ENCODE measurements at regions not wholly inside any gene's neighbourhood (a gene's known extent, or its start where the extent isn't known, plus 50 kb on each side); places are given as distances from the start of the nearest gene placed in this dataset.

- no peak overlapping the region for H3K27ac ChIP-seq
- no peaks in the 10 kb centered on the region for H3K27me3 ChIP-seq (replicated peaks in 1 of 7)
- intact Hi-C loops (cut with DNase I; ENCODE audit: low total_unique reads): no loop called here
- 64 to 100% (median 84%) methylated on average over 1 of the region's 1 CpG for WGBS, 5 donors
- H3K9me3 ChIP-seq: no peaks in the 10 kb centered on the region
- TF ChIP-seq POLR2A (IDR thresholded peaks at IDR 0.05) (no peak), POLR2AphosphoS5 (IDR thresholded peaks at IDR 0.05) (no peak), CTCF (IDR thresholded peaks at IDR 0.05 in 8 of 11, conservative IDR thresholded peaks at IDR 0.05 in 3 of 11) (no peak)
- H3K4me1 ChIP-seq: no peaks in the 10 kb centered on the region
- no peak for DNase-seq
- H3K36me3 ChIP-seq: no peaks in the 10 kb centered on the region
- H3K4me3 ChIP-seq: no peak overlapping the region
Observed at GRCh38 chrX:122586831-122587230, 597.2 kb upstream of the GRIA3 start.

GRCh38 chrX:122591546-122591945 lies 592.5 kb upstream of the GRIA3 start:
- H3K27me3 ChIP-seq (replicated peaks in 1 of 7): no peaks in the 10 kb centered on the region
- TF ChIP-seq POLR2A (IDR thresholded peaks at IDR 0.05): no peak
- TF ChIP-seq CTCF (IDR thresholded peaks at IDR 0.05 in 8 of 11, conservative IDR thresholded peaks at IDR 0.05 in 3 of 11): no peak

DNA sequence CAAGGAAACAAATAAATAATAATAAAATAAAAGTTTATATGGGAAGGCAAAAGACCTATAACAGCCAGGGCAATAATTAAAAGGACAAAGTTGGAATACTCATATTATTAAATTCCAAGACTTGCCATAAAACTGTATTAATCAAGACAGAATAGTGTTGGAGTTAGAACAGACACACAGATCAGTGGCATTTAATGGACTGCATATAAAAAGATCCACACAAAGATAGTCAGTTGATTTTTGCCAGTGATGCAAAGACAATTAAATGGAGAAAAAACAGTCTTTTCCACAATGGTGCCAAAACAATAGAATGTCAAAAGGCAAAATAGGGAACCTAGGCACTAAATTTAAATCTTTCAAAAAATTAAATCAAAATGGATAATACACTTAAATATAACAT lies 587.1 kb upstream of the GRIA3 start:
- no peaks in the 10 kb centered on the region for H3K4me1 ChIP-seq
- no peak overlapping the region for H3K4me3 ChIP-seq
- H3K27ac ChIP-seq: no peak overlapping the region
- intact Hi-C loops (cut with DNase I; ENCODE audit: low total_unique reads): no loop called here
- TF ChIP-seq POLR2AphosphoS5 (IDR thresholded peaks at IDR 0.05) (no peak), CTCF (IDR thresholded peaks at IDR 0.05 in 8 of 11, conservative IDR thresholded peaks at IDR 0.05 in 3 of 11) (no peak), POLR2A (IDR thresholded peaks at IDR 0.05) (no peak)
- peaks cover 0 to 8% (median 0%) of the 10 kb centered on the region in 8 donors for H3K9me3 ChIP-seq
- DNase-seq: no peak
- H3K36me3 ChIP-seq: no peaks in the 10 kb centered on the region
- no peaks in the 10 kb centered on the region for H3K27me3 ChIP-seq (replicated peaks in 1 of 7)

More at GRCh38 chrX:122591546-122591945, 592.5 kb upstream of the GRIA3 start:
- Histone ChIP-seq H3K4me3 (no peak overlapping the region), H3K4me1 (no peaks in the 10 kb centered on the region), H3K27ac (no peak overlapping the region), H3K9me3 (no peaks in the 10 kb centered on the region), H3K36me3 (no peaks in the 10 kb centered on the region)
- intact Hi-C loops (cut with DNase I; ENCODE audit: low total_unique reads): no loop called here
- DNase-seq: no peak
- 48 to 70% (median 58%) methylated on average over 2 of the region's 2 CpGs for WGBS, 5 donors

DNA sequence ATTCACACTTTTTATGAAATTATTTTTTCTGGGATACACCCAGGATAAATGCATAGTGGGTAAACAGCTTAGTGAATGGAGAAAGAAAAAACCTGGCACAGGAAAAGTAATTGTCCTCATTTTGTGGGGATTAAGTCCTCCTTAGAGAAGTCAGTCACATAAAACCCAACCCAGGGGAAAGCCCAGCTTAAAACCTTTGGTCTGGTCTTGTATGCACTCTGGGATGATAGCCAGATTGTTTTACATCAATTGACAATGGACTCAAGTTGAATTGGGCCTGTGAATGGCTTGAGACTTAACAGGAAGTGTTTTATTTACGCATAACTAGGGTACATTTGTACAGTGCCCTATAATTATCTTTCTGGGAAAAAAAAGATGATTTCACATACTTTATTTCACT lies 561.3 kb upstream of the GRIA3 start:
- intact Hi-C loops (cut with DNase I; ENCODE audit: low total_unique reads): no loop called here
- DNase-seq: no peak
- H3K9me3 ChIP-seq: peaks cover 0 to 3% (median 0%) of the 10 kb centered on the region in 8 donors
- no peak overlapping the region for H3K27ac ChIP-seq
- H3K36me3 ChIP-seq: no peaks in the 10 kb centered on the region
- no peak for TF ChIP-seq CTCF (IDR thresholded peaks at IDR 0.05 in 8 of 11, conservative IDR thresholded peaks at IDR 0.05 in 3 of 11)
- no peaks in the 10 kb centered on the region for H3K4me1 ChIP-seq
- 63 to 85% (median 74%) methylated on average over 1 of the region's 1 CpG for WGBS, 5 donors
- no peak overlapping the region for H3K4me3 ChIP-seq
- H3K27me3 ChIP-seq (replicated peaks in 1 of 7): no peaks in the 10 kb centered on the region

Data from spleen (tissue), 11 donors.